GM18909 (cell line): ENCODE measurements at regions not wholly inside any gene's neighbourhood (a gene's known extent, or its start where the extent isn't known, plus 50 kb on each side); places are given as distances from the start of the nearest gene placed in this dataset.

Experiments used
- ATAC-seq: cut with Tn5 transposase; IDR thresholded peaks from one replicate; pipeline ENCODE4 v1.9.1; 2021; ENCODE audit warnings: mild to moderate bottlenecking; ENCODE audit not compliant: unreplicated experiment, poor library complexity

DNA sequence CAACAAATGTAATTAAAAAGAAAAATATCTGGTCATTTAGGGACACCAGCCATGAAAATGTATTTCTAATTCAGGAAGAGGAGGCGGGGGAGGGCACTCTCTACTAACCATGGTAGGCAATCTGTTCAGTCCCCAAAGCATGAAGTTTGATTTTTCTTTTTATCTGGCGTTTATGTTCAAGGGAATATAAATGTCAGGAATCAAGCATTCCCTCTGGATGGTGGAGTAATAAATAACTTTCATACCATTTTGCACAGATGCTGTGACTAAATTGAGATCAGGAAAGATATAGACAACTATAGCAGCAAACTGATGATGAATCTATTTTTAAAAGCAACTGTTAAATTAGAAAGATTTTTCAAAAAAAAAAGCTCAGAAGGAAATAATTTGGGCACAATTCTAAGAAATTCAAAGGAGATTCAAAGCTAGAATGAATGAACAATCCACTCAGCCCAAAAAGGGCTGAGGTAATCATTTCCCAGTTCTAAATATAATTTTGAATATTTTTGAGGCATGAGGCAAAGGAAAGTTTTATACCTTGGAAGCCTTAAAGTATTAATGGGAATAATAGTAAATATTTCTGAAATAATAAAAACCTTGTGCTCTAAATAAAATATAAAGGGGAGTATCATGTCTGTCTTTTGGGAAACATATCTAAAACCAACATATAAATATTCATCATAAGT lies 146.4 kb upstream of the POU2AF2 start:
- no peak for ATAC-seq

DNA sequence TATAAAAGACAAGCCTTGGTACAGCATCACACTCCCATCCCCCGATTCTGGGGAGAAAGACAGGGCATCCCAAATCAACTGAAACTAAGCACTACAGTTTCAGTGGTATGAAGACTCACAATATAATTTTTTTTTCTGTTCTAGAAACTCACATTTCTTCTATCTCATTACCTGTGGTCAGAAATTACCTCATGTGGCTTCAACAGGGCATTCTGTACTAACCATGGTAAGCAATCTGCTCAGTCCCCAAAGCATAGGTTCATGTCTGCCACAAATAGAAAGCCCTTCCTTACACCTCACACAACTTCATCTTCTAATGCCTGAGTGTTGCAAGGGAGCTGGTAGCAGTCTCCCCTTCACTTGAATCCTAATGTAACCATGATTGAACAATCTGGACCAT lies 147.4 kb upstream of the POU2AF2 start:
- peak; percentile 78 for ATAC-seq

DNA sequence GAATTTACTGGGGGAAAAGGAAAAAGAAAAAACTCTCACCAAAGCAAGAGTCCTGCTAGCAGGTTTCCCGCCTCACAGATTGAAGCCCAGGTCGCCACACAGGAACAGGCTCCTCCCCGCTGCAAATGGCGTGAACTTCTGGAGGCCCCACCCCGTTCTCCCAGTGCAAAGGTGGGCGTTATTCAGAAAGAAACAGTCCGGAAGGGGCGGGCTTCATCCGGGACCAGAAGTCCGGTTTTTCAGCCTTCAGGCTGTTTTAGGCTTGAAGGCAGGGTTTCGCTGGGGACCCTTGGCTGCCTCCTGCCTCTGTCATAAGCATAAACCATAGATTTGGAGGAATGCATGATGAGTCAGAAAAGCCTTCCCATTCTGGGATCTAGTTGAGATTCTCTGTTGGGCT lies 148.3 kb upstream of the POU2AF2 start:
- ATAC-seq: peak; percentile 55

DNA sequence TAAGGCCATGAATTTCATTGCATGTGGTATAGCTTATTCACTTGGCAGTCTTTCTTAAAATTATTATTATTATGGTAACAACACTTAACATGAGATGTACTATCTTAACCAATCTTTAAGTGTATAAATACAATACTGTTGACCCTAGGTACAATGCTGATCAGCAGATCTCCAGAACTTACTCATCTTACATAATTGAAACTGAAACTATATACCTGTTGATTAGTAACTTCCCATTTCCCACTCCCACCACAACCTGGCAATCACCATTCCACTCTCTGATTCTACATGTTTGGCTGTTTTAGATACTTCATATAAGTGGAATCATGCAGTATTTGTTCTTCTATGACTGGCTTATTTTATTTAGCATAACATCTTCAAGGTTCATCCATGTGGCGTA lies 150.2 kb upstream of the POU2AF2 start:
- ATAC-seq: peak; percentile 48

DNA sequence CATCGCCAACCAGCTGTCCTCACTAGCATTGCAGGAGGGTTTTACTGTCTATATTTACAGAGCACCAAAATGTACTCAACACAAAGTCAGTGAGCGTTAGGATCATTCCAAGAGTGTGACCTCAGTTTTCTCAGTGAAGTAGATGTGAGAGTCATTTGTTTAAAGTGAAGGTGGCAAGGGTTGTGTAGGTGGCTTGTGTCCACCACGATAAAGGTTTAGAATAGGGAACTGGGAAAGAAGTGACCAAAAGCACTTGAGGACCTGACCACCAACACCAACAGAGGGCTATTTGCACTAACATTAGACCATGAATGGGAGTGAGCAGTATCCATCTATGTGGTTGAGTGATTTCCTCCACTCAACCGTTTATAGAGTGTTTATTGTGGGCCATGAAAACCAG lies 152.5 kb upstream of the POU2AF2 start:
- ATAC-seq: no peak

DNA sequence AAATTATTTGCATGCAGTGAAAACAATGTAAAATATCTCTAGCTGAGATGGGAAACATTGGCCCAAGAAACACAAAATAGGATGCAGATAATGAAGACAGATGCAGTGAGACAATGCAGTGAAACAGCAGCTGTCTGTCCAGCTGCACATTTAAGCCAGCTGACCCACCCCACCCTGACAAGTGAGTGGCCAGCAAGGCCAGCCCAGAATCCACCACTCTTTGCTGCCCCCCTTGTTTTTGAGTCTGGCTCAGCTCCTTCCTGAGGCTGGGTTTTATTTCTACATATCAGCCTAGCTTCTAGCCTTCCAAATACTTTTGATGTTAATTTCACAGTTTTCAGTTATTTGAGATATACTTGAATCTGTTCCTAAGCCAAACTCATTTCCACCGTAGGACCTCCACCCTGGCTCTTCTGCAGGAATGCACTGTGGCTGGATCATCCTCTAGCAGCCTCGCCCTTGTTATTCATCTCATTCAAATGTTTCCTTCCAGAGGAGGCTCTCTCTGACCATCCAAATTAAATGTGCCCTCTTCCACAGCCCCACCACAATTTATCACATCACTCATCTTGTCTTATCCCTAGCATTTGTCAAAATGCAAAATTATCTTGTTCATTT lies 154.1 kb upstream of the POU2AF2 start:
- ATAC-seq: no peak

DNA sequence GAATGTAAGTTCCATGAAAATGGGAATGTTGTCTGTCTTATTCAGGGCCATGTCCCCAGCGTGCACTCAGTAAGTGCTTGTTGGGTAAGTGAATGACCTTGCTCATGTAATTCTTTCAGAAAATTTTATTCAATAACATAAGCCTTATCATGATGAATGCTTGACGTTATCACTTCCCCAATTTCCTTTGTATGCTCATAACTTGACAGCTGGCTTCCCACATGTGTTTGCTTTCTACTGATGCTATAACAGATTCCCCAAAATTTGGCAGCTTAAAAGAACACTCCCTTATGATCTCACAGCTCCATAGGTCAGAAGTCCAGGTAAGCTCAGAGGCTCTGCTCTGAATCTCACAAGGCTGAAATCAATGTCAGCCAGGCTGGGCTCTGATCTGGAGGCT lies 155.8 kb upstream of the POU2AF2 start:
- ATAC-seq: no peak

DNA sequence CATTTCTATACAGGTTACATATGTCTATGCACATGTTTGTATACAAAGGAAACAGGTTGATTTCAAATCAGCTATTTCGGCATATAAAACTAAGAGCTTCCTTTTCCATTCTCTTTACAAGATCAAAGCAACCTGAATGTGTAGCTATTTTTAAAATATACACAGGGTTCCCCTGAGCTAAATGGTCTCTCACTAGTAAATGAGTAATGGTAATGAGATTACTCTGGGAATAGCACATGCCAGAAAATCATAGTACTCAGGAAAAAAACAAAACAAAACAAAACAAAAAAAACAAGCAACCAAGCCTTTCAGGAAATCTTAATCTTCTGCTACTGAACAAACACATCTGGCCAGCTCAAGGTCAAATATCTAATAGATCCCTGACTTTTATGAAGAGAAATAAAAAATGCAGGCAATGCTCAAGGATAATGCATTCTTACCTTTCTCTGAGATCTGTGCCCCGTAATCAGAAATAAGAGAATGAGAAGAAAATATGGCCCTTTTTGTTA lies 156.6 kb upstream of the POU2AF2 start:
- ATAC-seq: no peak

DNA sequence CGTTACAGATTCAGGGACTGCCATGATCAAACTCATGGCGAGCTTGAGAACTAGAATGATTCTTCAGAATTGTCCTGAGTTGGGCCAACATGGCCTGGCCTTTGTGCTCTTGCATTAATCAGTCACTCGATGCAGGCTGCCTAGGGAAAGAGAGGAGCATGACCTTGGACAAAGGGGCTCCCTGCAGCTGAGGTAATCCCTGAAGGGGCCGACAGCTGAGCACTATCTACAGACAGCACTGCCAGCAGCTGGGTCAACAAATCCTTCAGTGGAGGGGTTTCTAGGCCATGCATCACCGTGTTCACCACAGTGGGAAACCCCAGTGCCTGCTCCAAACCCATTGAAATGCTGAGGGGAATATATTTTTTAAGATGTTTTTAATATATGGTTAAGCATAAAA lies 159.5 kb upstream of the POU2AF2 start:
- ATAC-seq: no peak

DNA sequence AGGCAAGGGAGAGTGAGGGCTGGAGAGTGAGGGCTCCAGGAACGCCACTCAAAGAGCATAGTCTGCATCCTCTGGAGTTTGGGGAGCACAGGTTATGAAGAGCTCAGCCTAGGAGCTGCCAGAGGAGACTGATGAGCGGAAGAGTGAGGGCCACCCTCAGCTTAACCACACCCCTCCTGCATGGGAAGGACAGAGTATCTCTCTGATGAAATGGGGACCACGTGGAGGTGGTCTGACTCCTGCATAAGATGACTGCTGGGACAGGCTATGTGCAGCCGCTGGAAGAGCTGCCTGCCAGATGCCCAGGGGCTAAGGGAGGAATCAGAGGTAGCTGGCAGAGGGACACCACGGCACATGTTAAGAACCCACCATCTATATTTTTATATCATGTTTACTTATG lies 162.9 kb upstream of the POU2AF2 start:
- ATAC-seq: no peak

DNA sequence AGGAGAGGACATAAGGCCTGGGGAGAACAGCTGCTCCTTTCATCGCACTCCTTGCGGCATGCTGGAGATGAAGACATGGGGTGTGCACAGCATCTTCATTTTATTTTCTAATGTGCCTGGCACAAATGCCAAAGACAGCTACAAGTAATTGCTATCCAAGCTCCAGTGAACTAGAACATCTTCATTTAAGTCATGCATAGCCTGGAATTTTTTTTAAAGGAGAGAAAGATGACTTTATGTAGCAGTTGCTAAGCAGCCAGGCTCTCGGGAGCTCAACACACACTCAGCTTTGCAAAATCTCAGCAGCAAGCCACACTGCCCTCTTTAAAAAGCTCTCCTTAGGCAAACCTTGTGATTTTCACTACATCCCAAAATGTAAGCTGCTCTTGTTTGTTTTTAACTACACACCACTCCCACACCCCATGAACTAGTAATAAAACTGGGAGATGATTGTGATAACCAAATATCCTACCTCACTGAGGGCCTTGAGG lies 164.5 kb upstream of the POU2AF2 start:
- ATAC-seq: no peak

DNA sequence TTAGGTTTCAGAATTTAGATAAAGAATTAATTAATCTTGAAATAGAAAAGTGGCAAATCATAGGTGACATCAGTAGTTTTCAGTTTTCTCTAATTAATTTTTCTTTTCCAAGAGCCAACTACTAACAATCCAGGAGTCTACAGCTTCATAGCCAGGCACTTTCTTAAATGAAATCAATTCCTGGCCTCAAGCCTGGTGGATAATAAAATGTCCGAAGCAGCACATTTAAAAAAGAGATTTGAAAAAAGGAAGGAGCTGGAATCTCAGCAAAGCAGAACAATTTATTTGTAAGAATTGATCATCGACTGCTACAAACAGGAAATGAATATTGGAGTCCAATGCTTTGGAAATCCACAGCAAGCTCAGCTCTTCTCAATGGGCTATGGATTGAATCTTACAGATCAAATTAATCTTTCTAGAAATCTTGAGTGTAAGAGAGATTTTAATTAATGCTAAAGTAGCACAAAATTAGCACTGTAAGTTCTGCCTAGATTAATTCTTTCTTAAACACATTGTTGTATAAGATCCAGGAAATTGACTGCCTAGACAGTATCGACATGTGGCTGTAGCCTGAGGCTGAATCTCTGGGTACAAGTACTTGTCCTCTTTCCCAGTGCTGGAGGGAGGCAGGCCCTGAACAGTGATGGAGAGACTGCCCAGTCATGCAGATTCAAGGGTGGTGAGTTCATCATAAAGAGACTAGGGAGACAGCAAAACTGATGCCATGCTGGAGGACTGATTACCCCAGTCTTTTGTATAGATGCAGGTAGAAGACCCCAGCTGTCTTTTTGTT lies 167.8 kb upstream of the POU2AF2 start:
- ATAC-seq: no peak

DNA sequence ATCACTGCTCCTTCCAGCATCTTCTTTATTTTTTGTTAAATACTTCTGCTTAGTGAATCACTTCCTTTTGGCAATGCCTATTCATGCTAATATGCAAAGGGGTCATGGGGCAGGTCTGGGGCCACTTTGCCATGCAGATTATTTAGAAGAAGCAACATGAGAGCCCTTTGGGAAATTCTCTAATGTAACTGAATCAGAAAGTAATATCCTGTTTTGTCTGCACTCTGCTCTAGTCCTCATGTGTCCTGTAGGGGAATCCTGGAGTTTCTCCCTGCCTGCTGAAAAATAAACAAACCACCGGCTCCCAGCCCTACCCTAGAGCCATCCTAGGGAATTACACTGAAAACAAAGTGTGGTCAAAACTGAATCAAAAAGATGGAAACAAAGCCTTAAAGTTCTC lies 176.5 kb upstream of the POU2AF2 start:
- ATAC-seq: no peak

DNA sequence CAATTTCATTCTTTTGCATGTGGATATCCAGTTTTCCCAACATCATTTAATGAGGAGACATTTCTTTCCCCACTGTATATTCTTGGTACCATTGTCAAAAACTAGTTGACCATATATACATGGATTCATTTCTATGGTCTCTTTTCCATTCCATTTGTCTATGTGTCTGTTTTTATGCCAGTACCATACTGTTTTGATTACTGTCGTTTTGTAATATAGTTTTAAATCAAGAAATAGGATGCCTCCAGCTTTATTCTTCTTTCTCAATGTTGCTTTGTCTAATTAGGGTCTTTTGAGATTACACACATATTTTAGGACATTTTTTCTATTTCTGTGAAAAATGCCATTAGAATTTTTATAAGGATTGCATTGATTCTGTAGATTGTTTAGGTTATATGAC lies 177.5 kb upstream of the POU2AF2 start:
- no peak for ATAC-seq

DNA sequence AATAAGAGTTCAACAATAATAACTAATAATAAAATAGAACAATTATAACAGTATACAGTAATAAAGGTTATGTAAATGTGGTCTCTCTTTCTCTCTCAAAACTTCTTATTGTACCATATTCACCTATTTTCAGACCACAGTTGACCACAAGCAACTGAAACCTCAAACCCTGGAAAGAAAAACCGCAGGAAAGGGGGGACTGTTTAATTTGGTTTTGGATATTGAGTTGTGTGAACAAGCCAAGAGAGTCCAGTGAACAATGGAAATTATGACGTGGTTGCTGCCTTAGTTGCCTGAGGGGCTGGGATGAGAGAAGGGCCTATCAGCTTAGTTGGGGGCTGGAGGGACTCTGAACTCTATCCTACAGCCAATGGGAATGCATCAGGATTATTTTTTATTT lies 178.7 kb upstream of the POU2AF2 start:
- no peak for ATAC-seq

DNA sequence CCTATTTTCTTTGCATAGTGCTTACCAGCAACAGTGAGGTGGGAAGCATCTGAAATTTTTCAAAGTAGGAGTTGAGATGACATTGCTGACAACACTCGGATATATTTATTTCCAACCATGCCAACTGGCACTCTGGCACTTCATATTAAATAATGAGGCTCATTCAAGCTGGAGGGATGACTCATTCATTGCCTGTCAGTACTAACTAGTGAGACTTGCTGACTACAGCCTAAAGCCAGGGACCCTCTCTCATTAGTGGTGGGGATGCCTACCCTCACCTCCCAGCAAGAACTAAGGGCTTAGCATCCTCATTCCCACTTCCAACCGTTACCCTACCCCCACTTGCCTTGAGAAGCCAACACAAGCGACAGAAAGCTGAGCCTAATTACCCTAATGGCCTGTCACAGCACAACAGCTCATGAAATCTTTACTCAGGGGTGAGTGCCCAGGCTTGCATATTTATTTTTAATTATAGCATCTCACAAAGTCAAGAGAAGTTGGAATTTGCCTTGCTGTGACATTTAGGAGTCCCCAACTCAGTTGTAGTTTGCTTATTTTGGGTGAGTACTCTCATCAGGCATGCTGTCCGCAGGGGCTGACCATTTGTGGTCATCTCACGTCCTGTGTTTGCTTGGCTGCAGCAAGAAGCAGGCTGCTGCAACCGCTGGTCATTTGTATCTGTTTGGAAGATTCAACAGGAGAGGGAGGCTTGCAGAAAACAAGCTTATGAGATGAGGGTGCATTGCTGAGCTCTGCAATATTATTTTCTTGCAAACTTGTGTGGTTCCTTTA lies 181.6 kb upstream of the POU2AF2 start:
- ATAC-seq: no peak

DNA sequence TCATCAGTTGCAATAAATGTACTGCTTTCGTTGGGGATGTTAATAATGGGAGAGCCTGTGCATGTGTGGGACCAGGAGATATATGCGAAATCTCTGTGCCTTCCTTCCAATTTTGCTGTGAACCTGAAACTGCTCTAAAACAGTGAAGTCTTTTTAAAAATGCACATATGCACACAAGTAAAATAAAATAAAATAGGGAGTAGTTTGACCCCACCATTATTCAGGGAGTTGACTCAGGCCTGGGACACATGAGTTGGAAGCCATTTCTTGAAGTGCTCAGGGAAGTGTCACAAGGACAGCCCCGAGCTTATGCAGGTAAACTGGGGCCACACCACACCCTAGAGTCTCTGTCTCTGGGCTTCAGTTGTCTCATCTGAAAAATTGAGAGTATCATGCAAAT lies 183.1 kb upstream of the POU2AF2 start:
- ATAC-seq: no peak

DNA sequence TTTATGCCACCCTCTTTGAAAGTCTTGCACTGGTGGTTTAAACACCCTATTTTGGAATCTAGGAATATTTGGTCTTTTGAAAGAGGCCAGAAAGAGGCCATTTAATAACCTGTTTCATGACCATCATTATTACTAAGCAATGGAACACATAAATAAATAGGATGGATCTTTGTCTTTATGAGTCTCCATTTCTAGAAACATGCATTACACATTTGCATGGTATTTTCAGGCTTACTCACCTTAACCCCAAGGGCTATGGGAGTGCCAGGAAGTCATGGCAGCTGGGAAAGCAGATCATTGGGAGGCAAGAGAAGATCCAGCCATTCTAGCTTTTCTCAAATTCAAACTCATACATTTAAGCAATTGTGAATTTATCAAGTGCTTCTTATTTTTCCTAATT lies 185.8 kb upstream of the POU2AF2 start:
- no peak for ATAC-seq

DNA sequence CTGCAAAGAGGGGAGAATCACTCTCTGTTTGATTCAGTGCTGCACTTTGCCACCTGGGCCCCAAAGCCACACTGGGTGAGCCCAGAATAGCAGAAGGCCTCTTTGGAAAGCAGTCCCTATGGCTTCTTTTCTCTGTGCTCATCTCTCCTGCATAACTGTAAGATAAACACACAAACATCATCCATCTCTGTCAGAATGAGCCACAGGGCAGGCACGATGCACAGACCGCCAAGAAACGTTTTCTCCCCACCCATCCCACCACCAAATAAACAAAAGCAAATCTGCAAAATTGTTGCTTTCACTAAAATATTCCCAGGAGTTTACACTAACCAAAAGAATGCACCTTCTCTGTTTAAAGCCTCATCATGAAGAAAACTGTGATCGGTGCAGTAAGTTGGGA lies 196.4 kb upstream of the POU2AF2 start:
- ATAC-seq: no peak

DNA sequence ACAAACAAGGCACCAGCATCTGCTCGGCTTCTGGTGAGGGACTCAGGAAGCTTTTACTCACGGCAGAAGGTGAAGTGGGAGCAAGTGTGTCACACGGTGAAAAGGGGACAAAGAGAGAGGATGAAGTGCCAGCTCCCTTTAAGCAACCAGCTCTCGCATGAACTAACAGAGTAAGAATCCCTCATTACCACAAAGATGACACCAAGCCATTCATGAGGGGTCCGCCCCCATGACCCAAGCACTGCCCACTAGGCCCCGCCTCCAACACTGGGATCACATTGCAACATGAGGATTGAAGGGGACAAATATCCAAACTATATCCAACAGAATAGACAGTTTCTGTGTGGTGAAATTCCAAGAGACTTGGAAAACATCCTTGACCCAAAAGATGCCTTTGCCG lies 198.2 kb upstream of the POU2AF2 start:
- ATAC-seq: no peak

DNA sequence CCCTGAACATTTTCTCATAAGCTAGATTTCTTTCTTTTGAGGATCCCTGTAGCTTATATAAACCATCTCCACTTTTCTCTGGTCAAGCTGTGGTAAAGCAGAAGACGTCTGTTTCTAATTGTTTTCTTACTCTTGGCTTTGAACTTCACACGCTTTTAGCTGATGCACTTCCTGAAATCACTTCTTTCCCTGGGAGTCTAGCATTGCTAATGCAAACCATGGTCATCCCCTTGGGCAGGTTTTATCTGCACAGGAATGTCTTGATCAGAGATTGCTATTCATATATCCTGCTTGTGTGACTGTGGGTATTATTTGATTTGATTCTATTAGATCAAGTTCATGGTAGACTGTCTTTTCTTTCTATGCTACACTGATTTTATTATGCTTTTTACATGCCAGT lies 199.2 kb upstream of the POU2AF2 start:
- ATAC-seq: no peak
